ENCODE measurements at regions not wholly inside any gene's neighbourhood (a gene's known extent, or its start where the extent isn't known, plus 50 kb on each side); places are given as distances from the start of the nearest gene placed in this dataset.

DNA sequence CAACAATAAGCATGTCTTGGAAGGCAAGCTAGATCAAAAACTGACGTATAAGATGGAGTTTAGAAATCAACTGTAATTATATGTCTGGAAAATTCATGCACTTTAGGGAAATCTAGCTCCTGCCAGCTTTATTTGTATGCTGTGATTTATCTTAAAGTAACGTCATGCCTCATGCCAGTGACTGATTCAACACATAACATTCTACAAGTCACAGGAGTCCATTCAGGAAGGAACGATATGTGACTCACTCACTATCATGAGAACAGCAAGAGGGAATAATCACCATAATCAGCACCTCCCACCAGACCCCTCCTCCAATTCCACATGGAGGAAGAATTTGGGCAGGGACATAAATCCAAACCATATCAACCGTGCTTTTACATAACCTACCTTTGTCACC, 682.4 kb upstream of the ADAMTS5 start:
- Histone ChIP-seq H3K4me1 (ENCODE audit: insufficient read depth, low read length, poor library complexity, severe bottlenecking) (no peaks in the 10 kb centered on the region), H3K79me2 (ENCODE audit: insufficient read depth, low read length) (no peaks in the 10 kb centered on the region), H3K9me2 (replicated peaks; ENCODE audit: low read depth, low read length) (no peaks in the 10 kb centered on the region; the same call in 1 of the 2 replicates), H3K36me3 (ENCODE audit: insufficient read depth, low read length) (no peaks in the 10 kb centered on the region), H3K27me3 (ENCODE audit: insufficient read depth, low read length, poor library complexity, severe bottlenecking) (no peaks in the 10 kb centered on the region), H2AFZ (ENCODE audit: low read length) (no peak overlapping the region), H3K4me2 (ENCODE audit: low read depth, low read length, poor library complexity, severe bottlenecking) (no peak overlapping the region), H3F3A (ENCODE audit: low read depth) (no peaks in the 10 kb centered on the region), H4K20me1 (ENCODE audit: insufficient read depth, low read length, poor library complexity, severe bottlenecking) (no peaks in the 10 kb centered on the region), H3K9ac (ENCODE audit: low read depth, low read length, poor library complexity, severe bottlenecking) (no peak overlapping the region), H3K4me3 (ENCODE audit: low read length, poor library complexity, severe bottlenecking) (no peak overlapping the region), H3K9me3 (ENCODE audit: insufficient read depth, low read depth, low read length) (no peaks in the 10 kb centered on the region)
- no peak for TF ChIP-seq EZH2phosphoT487 (IDR thresholded peaks at IDR 0.05; ENCODE audit: borderline replicate concordance)
- no peak for TF ChIP-seq CTCF (conservative IDR thresholded peaks at IDR 0.05; ENCODE audit: low read length)

- Histone ChIP-seq H3K36me3 (ENCODE audit: insufficient read depth, low read length) (no peaks in the 10 kb centered on the region), H3K27me3 (ENCODE audit: insufficient read depth, low read length, poor library complexity, severe bottlenecking) (no peaks in the 10 kb centered on the region), H3K4me3 (ENCODE audit: low read length, poor library complexity, severe bottlenecking) (no peak overlapping the region), H2AFZ (ENCODE audit: low read length) (no peak overlapping the region), H3K4me2 (ENCODE audit: low read depth, low read length, poor library complexity, severe bottlenecking) (no peak overlapping the region), H4K20me1 (ENCODE audit: insufficient read depth, low read length, poor library complexity, severe bottlenecking) (no peaks in the 10 kb centered on the region), H3K9me3 (ENCODE audit: insufficient read depth, low read depth, low read length) (no peaks in the 10 kb centered on the region), H3F3A (ENCODE audit: low read depth) (no peaks in the 10 kb centered on the region), H3K9me2 (replicated peaks; ENCODE audit: low read depth, low read length) (no peaks in the 10 kb centered on the region; the same call in 1 of the 2 replicates), H3K79me2 (ENCODE audit: insufficient read depth, low read length) (no peaks in the 10 kb centered on the region), H3K4me1 (ENCODE audit: insufficient read depth, low read length, poor library complexity, severe bottlenecking) (no peaks in the 10 kb centered on the region), H3K9ac (ENCODE audit: low read depth, low read length, poor library complexity, severe bottlenecking) (no peak overlapping the region)
- TF ChIP-seq CTCF (conservative IDR thresholded peaks at IDR 0.05; ENCODE audit: low read length), result no peak
- no peak for TF ChIP-seq EZH2phosphoT487 (IDR thresholded peaks at IDR 0.05; ENCODE audit: borderline replicate concordance)
Observed at GRCh38 chr21:27648560-27648959, 681.7 kb upstream of the ADAMTS5 start.

GRCh38 chr21:27647921-27648320, 681.0 kb upstream of the ADAMTS5 start:
- no peaks in the 10 kb centered on the region for H3K79me2 ChIP-seq (ENCODE audit: insufficient read depth, low read length)
- H3K9ac ChIP-seq (ENCODE audit: low read depth, low read length, poor library complexity, severe bottlenecking), result no peak overlapping the region
- H2AFZ ChIP-seq (ENCODE audit: low read length), result no peak overlapping the region
- TF ChIP-seq EZH2phosphoT487 (IDR thresholded peaks at IDR 0.05; ENCODE audit: borderline replicate concordance), result no peak
- TF ChIP-seq CTCF (conservative IDR thresholded peaks at IDR 0.05; ENCODE audit: low read length), result no peak
- H3K9me3 ChIP-seq (ENCODE audit: insufficient read depth, low read depth, low read length), result no peaks in the 10 kb centered on the region
- H3K4me3 ChIP-seq (ENCODE audit: low read length, poor library complexity, severe bottlenecking), result no peak overlapping the region
- no peaks in the 10 kb centered on the region for H3K36me3 ChIP-seq (ENCODE audit: insufficient read depth, low read length)
- no peaks in the 10 kb centered on the region for H4K20me1 ChIP-seq (ENCODE audit: insufficient read depth, low read length, poor library complexity, severe bottlenecking)
- no peaks in the 10 kb centered on the region for H3F3A ChIP-seq (ENCODE audit: low read depth)
- no peaks in the 10 kb centered on the region for H3K27me3 ChIP-seq (ENCODE audit: insufficient read depth, low read length, poor library complexity, severe bottlenecking)
- H3K4me1 ChIP-seq (ENCODE audit: insufficient read depth, low read length, poor library complexity, severe bottlenecking), result no peaks in the 10 kb centered on the region
- H3K4me2 ChIP-seq (ENCODE audit: low read depth, low read length, poor library complexity, severe bottlenecking), result no peak overlapping the region
- no peaks in the 10 kb centered on the region; the same call in 1 of the 2 replicates for H3K9me2 ChIP-seq (replicated peaks; ENCODE audit: low read depth, low read length)

All from Loucy (cell line).